22Rv1 (cell line): ENCODE measurements at regions not wholly inside any gene's neighbourhood (a gene's known extent, or its start where the extent isn't known, plus 50 kb on each side); places are given as distances from the start of the nearest gene placed in this dataset.

Source experiments
- CTCF ChIP-seq: fragments of 450-650 bp; IDR thresholded peaks from 2 replicates; pipeline ENCODE4 v1.5.1; 2017; ENCODE audit warnings: mild to moderate bottlenecking
- ZFX ChIP-seq: fragments of 450-650 bp; IDR thresholded peaks from 2 replicates; pipeline ENCODE4 v1.6.1; 2017; ENCODE audit warnings: antibody characterized with exemption, borderline replicate concordance

DNA sequence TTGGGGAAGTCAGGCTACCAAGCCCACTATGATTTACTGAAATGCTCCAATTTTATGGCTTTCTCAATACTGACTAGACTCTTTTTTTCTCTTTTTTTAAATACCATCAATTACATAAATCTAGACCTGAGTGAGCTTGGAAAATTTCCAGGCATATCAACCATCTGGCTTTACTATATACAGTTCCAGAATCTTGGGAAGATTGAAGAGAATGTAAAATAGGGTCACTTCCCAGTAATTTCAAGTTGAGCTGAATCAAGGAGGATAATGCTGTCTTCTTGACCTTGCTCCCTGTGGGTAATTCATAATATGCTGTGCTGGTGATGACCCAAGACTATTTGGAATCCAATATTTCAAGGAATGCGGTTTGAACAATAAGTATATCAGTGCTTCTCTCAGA lies 108.1 kb downstream of the MAP3K21 start:
- TF ChIP-seq CTCF = no peak
- no peak for TF ChIP-seq ZFX
